Body of pancreas (tissue), 4 donors: ENCODE measurements at regions not wholly inside any gene's neighbourhood (a gene's known extent, or its start where the extent isn't known, plus 50 kb on each side); places are given as distances from the start of the nearest gene placed in this dataset.

ENCODE experiments used
- POLR2A ChIP-seq, 3 donors: fragments of 450-650 bp; IDR thresholded peaks; one replicate each; pipeline ENCODE4 v1.6.1; 2016; ENCODE audit warnings: antibody characterized with exemption in 3 of 3, mild to moderate bottlenecking in 2 of 3
- TF ChIP-seq, protein P1 (sequence below), 7 experiments: fragments of 450-650 bp in 4 of 7; fragments of 200-600 bp in 3 of 7; sonication (generic) in 3 of 7; IDR thresholded peaks; one replicate each; pipeline ENCODE4 v1.5.1; 2016 to 2019; ENCODE audit warnings: antibody characterized with exemption in 7 of 7

- TF ChIP-seq, protein P1, sequence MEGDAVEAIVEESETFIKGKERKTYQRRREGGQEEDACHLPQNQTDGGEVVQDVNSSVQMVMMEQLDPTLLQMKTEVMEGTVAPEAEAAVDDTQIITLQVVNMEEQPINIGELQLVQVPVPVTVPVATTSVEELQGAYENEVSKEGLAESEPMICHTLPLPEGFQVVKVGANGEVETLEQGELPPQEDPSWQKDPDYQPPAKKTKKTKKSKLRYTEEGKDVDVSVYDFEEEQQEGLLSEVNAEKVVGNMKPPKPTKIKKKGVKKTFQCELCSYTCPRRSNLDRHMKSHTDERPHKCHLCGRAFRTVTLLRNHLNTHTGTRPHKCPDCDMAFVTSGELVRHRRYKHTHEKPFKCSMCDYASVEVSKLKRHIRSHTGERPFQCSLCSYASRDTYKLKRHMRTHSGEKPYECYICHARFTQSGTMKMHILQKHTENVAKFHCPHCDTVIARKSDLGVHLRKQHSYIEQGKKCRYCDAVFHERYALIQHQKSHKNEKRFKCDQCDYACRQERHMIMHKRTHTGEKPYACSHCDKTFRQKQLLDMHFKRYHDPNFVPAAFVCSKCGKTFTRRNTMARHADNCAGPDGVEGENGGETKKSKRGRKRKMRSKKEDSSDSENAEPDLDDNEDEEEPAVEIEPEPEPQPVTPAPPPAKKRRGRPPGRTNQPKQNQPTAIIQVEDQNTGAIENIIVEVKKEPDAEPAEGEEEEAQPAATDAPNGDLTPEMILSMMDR (IDR thresholded peaks at IDR 0.05) = no peak
- no peak for TF ChIP-seq POLR2A (IDR thresholded peaks at IDR 0.05)
Measured at GRCh38 chr10:9198611-9199010, 1144.1 kb downstream of the GATA3 start.
